ENCODE measurements at regions not wholly inside any gene's neighbourhood (a gene's known extent, or its start where the extent isn't known, plus 50 kb on each side); places are given as distances from the start of the nearest gene placed in this dataset.

DNA sequence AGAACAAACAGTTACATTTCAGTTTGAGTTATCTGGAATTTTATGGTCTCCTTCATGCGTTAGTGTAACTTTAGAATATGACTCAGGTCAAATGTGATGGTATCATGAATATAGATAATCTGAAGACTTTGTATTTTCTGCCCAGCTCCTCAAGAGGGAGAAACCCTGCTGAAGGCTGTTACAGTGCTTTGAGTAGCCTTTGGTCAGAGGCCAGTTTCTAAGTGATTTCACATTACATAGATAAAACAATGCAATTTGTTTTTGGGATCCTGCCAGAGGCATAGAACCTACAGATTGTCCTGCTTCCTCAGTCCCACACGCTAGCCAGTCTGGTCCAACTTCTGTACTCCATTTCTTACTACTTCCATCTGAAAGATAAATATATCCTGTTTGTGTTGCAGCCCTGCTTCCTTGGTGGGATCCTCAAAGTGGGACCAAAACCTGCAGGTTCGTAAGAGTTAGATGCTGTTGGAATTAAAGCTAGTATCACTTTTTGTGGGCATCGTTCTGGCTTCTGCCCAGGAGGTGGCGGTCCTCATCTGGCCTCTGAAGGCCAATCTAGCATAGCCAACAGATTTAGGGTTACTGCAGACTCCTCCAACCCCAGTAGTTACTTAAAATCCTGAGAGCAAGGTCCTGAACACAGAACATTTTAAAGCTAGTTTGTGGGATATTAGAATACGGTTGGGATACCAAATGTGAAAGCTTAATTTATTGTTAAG, 645.8 kb upstream of the USP24 start:
- TF ChIP-seq, protein P1, sequence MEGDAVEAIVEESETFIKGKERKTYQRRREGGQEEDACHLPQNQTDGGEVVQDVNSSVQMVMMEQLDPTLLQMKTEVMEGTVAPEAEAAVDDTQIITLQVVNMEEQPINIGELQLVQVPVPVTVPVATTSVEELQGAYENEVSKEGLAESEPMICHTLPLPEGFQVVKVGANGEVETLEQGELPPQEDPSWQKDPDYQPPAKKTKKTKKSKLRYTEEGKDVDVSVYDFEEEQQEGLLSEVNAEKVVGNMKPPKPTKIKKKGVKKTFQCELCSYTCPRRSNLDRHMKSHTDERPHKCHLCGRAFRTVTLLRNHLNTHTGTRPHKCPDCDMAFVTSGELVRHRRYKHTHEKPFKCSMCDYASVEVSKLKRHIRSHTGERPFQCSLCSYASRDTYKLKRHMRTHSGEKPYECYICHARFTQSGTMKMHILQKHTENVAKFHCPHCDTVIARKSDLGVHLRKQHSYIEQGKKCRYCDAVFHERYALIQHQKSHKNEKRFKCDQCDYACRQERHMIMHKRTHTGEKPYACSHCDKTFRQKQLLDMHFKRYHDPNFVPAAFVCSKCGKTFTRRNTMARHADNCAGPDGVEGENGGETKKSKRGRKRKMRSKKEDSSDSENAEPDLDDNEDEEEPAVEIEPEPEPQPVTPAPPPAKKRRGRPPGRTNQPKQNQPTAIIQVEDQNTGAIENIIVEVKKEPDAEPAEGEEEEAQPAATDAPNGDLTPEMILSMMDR (IDR thresholded peaks at IDR 0.05; ENCODE audit: insufficient read depth, low read length, missing control alignments), result no peak
- ChIA-PET POLR2A (interaction anchor here (0.7 kb wide), 1 partner anchor 63 kb away, joined by 3 read pairs; no protein-coding TSS in a partner anchor), CTCF (interaction anchor here (0.6 to 1.0 kb wide), 4 partner anchors 9 to 13 kb away, joined by 3 to 4 read pairs (median 3); no protein-coding TSS in a partner anchor)
- DNase-seq (ENCODE audit: low read depth, low spot score), result no peak
- no peak overlapping the region for H3K4me3 ChIP-seq (ENCODE audit: low read depth, low read length)

DNA sequence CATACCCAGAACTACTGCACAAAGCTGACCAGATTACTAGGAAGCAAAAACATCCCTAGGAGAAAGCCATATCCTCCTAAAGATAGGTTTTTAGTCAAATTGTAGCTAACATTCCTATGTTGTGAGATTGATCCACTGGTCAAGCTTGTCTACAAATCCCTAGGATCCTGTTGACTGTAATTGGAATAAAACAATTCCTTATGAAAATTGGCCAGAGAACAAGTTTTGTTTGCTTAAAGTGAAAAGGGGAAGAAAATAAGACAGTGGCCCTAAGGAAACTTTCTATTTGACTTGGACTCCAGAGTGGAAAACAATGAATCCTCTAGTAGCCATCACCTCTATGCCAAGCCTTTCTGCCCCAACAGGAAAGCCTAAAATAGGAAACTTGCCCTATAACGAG, 645.2 kb upstream of the USP24 start:
- no peak overlapping the region for H3K4me3 ChIP-seq (ENCODE audit: low read depth, low read length)
- ChIA-PET POLR2A (no interaction called here), CTCF (no interaction called here)
- TF ChIP-seq, protein P1 (IDR thresholded peaks at IDR 0.05; ENCODE audit: insufficient read depth, low read length, missing control alignments), result no peak
- DNase-seq (ENCODE audit: low read depth, low spot score), result no peak

DNA sequence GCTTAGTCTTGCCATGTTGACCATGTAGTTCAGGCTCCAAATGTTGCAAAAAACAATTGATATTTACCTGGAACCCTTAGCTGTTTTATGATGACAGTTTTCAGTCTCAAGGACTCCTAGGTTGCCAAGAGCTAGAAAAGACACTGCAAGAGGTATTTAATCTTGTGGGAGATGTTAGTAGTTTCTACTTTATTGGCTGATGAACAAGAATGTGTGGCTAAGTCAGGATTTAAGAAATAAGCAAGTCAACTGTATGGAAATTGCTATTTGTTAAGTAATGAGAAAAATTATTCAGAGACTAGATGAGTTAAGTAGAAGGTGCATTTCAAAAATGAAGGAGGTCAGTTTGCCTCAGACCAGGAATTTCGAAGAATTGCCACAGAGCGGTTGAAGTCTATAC, 639.7 kb upstream of the USP24 start:
- TF ChIP-seq, protein P1 (IDR thresholded peaks at IDR 0.05; ENCODE audit: insufficient read depth, low read length, missing control alignments), result no peak
- DNase-seq (ENCODE audit: low read depth, low spot score), result peak; percentile 38
- ChIA-PET CTCF (interaction anchor here (2.2 to 3.1 kb wide), 2 partner anchors 14 to 724 kb away, joined by 6 to 7 read pairs; partner anchors contain the start of gene PLPP3), POLR2A (interaction anchor here (1.1 kb wide), 1 partner anchor 15 kb away, joined by 3 read pairs; no protein-coding TSS in a partner anchor)
- no peak overlapping the region for H3K4me3 ChIP-seq (ENCODE audit: low read depth, low read length)

DNA sequence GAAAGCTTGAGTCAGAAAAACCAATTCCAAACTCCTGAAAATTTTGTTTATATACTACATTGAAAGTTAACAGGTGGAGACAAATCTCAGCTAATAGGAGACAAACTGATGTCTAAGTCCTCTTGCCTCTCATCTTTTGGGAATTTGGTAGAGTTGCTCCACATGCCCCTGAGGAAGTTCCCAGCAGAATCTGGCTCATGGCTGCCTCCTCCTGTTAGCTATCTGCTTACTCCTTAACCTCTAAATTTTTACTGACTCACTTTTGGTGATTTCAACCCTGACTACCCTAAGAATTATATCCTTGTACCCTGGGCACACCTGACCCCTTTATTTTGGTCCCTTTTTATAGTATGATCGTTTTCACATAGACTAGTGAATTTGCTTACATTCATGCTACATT, 633.7 kb upstream of the USP24 start:
- ChIA-PET POLR2A (no interaction called here), CTCF (interaction anchor here (1.8 to 2.9 kb wide), 2 partner anchors 14 to 370 kb away, joined by 6 to 10 read pairs; no protein-coding TSS in a partner anchor)
- DNase-seq (ENCODE audit: low read depth, low spot score), result no peak
- TF ChIP-seq, protein P1 (IDR thresholded peaks at IDR 0.05; ENCODE audit: insufficient read depth, low read length, missing control alignments), result peak; percentile 1
- H3K4me3 ChIP-seq (ENCODE audit: low read depth, low read length), result no peak overlapping the region

DNA sequence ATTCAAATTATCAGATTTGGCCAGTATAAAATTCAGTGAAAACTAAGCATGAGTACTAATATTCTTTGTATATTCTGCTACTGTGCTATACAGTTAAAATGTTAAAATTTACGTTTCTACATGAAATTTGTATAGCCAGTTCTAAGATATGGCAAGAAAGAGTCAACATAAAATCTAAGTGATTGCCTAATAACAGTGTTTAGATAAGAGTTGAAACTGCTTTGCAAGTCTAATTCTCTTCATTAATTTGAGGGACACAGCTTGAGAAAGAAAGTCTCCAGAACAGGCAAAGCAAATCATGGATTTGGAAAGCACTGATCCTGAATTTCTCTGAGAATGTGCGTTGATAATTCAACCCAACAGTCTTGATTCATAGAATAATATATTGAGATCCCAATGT, 630.9 kb upstream of the USP24 start:
- DNase-seq (ENCODE audit: low read depth, low spot score), result no peak
- ChIA-PET CTCF (interaction anchor here (1.4 kb wide), 1 partner anchor 470 kb away, joined by 3 read pairs; no protein-coding TSS in a partner anchor), POLR2A (no interaction called here)
- TF ChIP-seq, protein P1 (IDR thresholded peaks at IDR 0.05; ENCODE audit: insufficient read depth, low read length, missing control alignments), result no peak
- H3K4me3 ChIP-seq (ENCODE audit: low read depth, low read length), result no peak overlapping the region

DNA sequence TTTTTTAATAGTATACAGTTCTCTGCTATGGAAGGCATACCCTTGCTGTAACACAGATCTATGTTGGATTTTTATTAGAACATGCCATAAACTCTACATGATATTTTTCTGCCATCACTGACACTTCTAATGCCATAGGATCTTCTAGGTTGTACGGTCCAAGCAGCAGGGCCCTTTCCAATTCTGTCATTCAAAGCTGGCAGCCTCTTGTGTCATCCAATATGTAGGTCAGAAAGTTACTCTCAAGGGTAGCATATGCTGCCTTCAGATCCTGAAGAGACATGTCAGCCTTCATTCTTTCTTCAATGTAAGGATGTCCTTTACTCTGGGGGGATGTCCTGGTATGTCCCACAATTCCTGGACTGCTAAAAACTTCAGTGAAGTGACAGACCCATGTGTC, 629.2 kb upstream of the USP24 start:
- POLR2A ChIA-PET, result interaction anchor here (0.6 kb wide), 1 partner anchor 11 kb away, joined by 3 read pairs; no protein-coding TSS in a partner anchor
- no peak overlapping the region for H3K4me3 ChIP-seq (ENCODE audit: low read depth, low read length)
- DNase-seq (ENCODE audit: low read depth, low spot score), result no peak
- CTCF ChIA-PET, result interaction anchor here (1.0 to 1.7 kb wide), 2 partner anchors 9 to 469 kb away, joined by 4 read pairs; no protein-coding TSS in a partner anchor
- TF ChIP-seq, protein P1 (IDR thresholded peaks at IDR 0.05; ENCODE audit: insufficient read depth, low read length, missing control alignments), result no peak

Measured in AG04449 (cell line).